ENCODE measurements at regions not wholly inside any gene's neighbourhood (a gene's known extent, or its start where the extent isn't known, plus 50 kb on each side); places are given as distances from the start of the nearest gene placed in this dataset.

DNA sequence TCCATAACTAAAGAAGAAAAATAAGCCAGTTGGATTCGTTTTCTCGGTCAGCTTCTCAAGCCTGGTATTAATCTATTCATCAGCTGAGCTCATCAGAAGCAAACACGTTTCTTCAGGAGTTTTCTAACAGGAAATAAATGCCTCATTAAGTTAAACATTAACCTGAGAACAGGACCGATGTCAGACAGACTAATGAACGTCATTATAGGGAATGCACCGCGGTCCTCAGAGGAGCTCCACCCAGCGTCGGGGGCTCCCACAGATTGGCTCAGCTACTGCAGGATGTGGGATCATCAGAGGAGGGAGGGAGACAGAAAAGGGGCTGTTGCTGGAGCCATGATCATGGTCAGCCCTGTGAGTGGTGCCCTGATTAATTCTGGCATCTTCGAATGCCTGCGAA is 615.4 kb downstream of the PTPRU start:
- no peaks in the 10 kb centered on the region for H3K9me3 ChIP-seq (replicated peaks)
- H3K4me1 ChIP-seq, result no peaks in the 10 kb centered on the region
- H3K4me3 ChIP-seq, result no peak overlapping the region
- DNase-seq, result no peak
- H3K36me3 ChIP-seq, result no peaks in the 10 kb centered on the region
- peaks cover 10% of the 10 kb centered on the region for H3K27me3 ChIP-seq
- H3K27ac ChIP-seq, result no peak overlapping the region

DNA sequence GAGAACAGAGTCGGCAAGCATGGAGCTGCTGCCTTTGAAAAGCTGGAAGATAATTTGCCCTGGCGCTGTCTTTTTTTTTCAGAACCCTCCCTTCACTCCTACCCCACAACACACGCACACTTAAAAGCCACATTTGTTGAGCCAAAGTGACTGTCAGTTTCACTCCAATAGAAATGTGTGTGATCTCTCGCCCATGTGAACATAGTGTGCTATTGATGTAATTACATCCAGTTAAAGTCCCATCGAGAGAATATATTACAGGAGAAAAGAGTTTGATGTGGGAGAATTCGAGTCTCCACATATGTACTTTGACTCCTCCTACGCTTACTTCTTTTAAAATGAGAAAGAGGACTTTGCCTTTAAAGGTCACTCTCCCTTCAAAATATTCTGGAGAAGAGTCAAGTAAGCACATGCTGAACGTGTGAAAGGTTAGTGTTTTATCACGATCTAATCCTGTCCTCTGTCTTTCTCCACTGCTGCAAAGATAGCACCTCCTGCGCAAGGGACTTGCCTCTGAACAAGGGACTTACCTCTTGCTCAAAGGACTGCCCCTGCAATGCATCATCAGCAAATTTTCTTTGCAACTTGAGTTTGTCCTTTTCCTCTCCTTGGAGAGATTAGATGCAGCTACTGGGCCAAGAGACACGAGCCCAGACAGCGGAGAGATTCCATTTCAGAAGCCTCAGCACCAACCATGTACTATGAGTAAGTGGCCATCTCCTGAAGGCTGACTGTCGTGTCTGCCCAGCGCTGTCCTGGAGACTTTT is 613.9 kb downstream of the PTPRU start:
- no peak for DNase-seq
- Histone ChIP-seq H3K27me3 (peaks cover 2% of the 10 kb centered on the region), H3K4me3 (no peak overlapping the region), H3K36me3 (no peaks in the 10 kb centered on the region), H3K9me3 (replicated peaks) (no peaks in the 10 kb centered on the region), H3K27ac (no peak overlapping the region), H3K4me1 (no peaks in the 10 kb centered on the region)

DNA sequence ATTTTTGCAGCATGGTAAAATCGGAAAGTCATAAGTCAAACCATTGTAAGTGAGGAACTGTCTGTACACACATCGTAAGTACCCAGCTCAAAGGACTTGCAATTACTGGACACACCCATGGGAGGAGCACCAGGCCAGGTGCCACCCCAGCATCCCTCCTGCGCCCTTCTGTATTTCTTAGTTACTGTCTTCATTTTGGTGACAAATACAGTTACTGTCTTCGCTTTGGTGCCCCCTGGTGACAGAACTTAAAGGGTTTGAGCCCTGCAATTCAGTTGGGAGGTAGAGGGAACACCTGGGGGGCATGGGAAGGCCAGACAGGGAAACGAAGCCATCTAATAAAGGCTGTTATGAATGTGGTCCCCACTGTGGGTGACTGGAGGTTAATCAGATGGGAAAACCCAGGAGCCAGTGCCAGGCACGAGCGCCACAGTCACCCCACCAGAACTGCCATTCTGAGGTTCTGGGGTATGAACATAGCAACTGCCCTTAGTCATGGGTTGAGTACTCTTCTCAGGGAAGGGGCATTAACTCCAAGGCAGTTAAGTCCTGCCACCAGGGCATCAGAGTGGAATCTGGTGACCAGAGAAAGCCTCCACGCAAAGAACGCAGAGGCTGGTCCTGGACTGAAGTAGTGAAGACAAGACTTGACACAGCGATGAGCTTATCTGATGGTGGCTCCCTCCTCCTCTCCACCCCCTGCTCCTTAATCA is 612.9 kb downstream of the PTPRU start:
- Histone ChIP-seq H3K27me3 (no peaks in the 10 kb centered on the region), H3K4me3 (no peak overlapping the region), H3K4me1 (no peaks in the 10 kb centered on the region), H3K36me3 (no peaks in the 10 kb centered on the region), H3K9me3 (replicated peaks) (no peaks in the 10 kb centered on the region), H3K27ac (no peak overlapping the region)
- peak; percentile 26 to 62 for DNase-seq

DNA sequence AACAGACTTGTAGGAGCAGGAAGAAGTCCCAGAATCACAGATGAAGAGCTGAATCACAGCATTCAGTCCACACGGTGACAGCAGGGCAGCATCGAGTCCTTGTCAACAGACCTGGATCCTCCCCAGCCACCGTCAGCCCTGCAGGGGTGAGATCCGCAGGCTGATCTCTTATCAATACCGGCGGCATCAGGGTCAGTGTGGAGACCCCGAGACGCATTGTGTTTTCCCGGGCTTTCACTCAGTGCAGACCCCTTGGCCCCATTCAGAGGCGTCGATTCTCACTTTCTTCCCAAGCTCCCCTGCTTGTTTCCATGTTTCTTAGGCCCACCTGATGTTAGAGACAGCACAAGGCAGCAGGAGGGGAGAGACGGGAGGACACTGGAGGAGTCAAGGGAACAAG is 609.6 kb downstream of the PTPRU start:
- no peak overlapping the region for H3K4me3 ChIP-seq
- no peaks in the 10 kb centered on the region for H3K27me3 ChIP-seq
- no peak overlapping the region for H3K27ac ChIP-seq
- DNase-seq, result no peak
- H3K9me3 ChIP-seq (replicated peaks), result peaks cover 8% of the 10 kb centered on the region; the same call in 1 of the 2 replicates
- H3K36me3 ChIP-seq, result no peaks in the 10 kb centered on the region
- no peaks in the 10 kb centered on the region for H3K4me1 ChIP-seq

DNA sequence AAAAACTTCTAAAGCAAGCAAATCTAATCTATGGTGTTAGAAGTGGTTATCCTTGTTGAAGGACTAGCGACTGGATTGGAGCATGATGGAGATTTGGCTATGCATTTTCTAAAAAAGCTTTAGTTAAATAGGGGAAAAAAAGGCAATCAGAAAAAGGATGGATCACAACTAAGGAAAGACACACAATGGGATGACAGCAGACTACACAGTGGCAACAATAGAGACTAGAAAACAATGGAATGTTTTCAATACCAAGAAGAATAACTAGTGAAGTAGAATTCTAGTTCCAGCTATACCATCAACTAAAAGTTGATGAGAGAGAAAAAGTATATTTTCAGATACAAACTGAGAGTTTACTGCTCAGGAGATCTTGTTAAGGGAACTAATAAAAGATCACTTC is 605.8 kb downstream of the PTPRU start:
- Histone ChIP-seq H3K9me3 (replicated peaks) (peaks cover 10% of the 10 kb centered on the region; the same call in 1 of the 2 replicates), H3K36me3 (no peaks in the 10 kb centered on the region), H3K27ac (no peak overlapping the region), H3K4me3 (no peak overlapping the region), H3K27me3 (no peaks in the 10 kb centered on the region), H3K4me1 (no peaks in the 10 kb centered on the region)
- no peak for DNase-seq

DNA sequence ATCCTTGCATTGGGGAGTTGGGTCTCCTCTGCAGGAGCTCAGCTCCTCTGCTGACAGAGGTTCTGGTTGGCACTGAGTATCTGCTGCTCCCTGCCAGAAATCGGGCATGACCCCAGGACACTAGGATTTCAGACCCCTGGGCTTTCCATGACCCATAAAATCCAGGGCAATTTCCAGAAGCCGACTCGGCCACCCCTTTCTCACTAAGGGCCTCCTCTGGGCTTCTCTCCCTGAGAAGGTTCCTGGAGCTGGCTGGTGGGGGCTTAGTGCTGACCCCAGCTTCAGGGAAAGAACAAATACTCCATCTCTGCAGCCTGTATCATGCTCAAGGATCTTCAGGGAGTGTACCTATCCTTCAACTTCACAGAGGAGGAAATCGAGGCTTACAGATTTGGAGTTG is 603.4 kb downstream of the PTPRU start:
- H3K9me3 ChIP-seq (replicated peaks), result peaks cover 10% of the 10 kb centered on the region; the same call in 1 of the 2 replicates
- no peak for DNase-seq
- H3K27ac ChIP-seq, result no peak overlapping the region
- H3K4me3 ChIP-seq, result no peak overlapping the region
- H3K27me3 ChIP-seq, result no peaks in the 10 kb centered on the region
- H3K4me1 ChIP-seq, result no peaks in the 10 kb centered on the region
- no peaks in the 10 kb centered on the region for H3K36me3 ChIP-seq

DNA sequence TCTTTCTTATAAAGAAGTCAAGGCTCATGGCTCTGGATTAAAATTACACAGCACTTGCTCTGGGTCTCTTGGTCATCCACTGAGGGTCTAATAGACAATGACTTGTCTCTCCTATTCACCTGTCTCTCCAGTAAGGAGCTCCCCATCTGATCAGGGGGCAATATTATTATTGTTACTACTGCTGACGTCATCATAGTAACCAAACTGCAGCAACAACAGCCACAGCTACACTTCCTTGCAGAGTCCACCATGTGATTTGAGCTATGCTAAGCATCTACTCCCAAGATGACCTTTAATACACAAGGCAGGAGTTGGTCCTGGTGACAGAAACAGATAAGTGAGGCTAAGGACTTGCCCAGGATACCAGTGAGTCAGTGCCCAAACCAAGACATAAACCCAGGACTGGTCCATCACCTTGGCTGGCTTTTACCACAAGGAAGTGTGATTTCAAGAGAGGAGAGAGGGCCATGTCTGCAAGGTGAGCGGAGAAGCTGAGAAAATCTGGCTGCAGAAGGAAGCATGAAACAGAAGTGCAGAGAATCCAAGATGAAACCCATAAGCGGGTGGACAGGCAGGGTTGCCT is 602.5 kb downstream of the PTPRU start:
- H3K9me3 ChIP-seq (replicated peaks), result peaks cover 10% of the 10 kb centered on the region; the same call in 1 of the 2 replicates
- no peak for DNase-seq
- no peak overlapping the region for H3K27ac ChIP-seq
- no peaks in the 10 kb centered on the region for H3K4me1 ChIP-seq
- no peaks in the 10 kb centered on the region for H3K36me3 ChIP-seq
- H3K27me3 ChIP-seq, result peaks cover 2% of the 10 kb centered on the region; the same call in 1 of the 2 replicates
- no peak overlapping the region for H3K4me3 ChIP-seq

DNA sequence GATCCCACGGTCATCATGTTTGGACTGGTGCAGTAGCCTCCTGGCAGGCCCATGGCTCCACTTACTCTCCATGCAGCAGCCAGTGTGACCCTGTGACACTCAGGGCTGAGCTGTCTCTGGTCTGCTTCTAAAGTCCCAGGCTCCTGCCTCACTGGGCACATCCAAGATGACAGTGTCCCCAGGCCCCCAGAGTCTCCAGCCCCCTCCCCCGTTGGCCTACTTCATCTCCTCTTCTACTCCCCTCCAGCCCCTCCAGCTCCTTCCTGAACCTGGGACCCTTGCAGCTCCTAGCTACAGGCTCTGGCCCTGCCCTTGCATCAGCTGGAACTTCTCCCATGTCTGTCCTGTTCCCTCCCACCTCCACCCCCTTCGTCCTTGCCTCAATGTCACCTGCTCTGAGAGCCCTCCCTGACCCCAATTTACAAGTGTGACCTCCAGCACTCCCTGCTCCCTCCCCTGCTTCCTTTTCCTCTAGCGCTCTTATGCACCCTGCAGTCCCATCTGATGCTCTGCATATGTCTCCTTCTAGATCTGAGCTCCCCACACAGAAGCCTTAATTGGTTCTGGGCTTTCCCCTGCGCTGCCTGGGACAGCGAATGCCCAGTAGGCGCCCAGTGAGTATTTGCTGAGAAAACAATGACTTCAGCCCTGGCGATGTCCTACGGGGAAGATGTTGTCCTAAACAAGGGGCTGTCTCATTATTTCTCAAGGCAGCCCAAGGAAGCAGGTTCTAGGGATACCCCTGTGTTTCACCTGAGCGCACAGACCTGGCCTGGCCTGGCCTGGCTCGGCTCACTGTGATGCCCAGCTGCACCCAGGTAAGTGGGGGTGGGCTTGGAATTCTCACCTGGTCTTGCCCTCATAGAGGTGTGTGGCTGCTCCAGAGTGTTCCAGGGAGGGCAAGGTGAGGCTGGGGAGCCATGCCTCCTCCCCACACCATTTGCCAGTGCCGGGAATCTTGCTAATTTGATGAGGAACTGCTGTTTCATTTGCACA is 600.6 kb downstream of the PTPRU start:
- Histone ChIP-seq H3K27ac (no peak overlapping the region), H3K4me1 (no peaks in the 10 kb centered on the region), H3K9me3 (replicated peaks) (0 out of 2 replicates have a peak, but pooled peaks cover 7% of the 10 kb centered on the region), H3K36me3 (no peaks in the 10 kb centered on the region), H3K27me3 (peaks cover 7% of the 10 kb centered on the region; the same call in 1 of the 2 replicates), H3K4me3 (no peak overlapping the region)
- DNase-seq, result no peak

DNA sequence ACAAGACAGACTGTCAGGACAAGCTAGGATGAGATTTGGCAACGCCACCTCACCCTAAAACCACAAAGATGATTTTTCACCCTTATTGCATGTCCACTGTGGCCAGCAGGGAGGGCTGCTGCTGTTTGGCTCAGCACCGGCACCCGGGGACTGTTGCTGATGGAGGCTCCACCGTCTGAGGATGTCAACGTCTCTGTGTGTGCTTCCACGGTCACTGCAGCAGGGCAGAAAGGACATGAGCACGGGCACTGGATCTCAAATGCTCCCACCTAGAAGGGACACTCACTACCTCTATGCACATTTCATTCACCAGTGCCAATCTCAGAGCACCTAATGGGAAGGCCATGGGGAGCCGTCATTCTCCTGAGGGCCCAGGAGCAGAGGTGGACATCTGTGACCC is 599.6 kb downstream of the PTPRU start:
- Histone ChIP-seq H3K27me3 (peaks cover 10% of the 10 kb centered on the region), H3K27ac (no peak overlapping the region), H3K4me3 (no peak overlapping the region), H3K4me1 (no peaks in the 10 kb centered on the region), H3K36me3 (no peaks in the 10 kb centered on the region), H3K9me3 (replicated peaks) (0 out of 2 replicates have a peak, but pooled peaks cover 1% of the 10 kb centered on the region)
- DNase-seq, result no peak

DNA sequence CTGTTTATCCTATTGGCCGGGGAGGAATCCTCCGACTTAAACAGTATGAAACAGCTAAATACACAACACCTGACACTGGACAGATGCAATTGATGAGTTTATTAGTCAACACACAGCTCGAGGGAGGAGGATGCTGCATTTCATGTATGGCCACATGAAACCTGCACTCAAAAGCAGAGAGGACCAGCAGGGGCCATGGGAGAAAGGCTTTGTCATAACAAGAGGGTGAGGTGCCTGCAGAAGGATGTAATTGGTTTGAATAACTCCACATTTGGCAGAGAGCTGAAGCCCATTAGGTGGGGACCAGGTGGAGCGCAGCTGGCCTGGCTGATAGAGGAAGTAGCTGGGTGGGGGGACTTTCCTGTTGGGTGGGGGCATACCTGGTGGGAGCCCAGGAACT is 599.1 kb downstream of the PTPRU start:
- H3K9me3 ChIP-seq (replicated peaks), result no peaks in the 10 kb centered on the region
- H3K27ac ChIP-seq, result no peak overlapping the region
- no peaks in the 10 kb centered on the region for H3K36me3 ChIP-seq
- H3K4me1 ChIP-seq, result no peaks in the 10 kb centered on the region
- no peak for DNase-seq
- peaks cover 12% of the 10 kb centered on the region for H3K27me3 ChIP-seq
- no peak overlapping the region for H3K4me3 ChIP-seq

DNA sequence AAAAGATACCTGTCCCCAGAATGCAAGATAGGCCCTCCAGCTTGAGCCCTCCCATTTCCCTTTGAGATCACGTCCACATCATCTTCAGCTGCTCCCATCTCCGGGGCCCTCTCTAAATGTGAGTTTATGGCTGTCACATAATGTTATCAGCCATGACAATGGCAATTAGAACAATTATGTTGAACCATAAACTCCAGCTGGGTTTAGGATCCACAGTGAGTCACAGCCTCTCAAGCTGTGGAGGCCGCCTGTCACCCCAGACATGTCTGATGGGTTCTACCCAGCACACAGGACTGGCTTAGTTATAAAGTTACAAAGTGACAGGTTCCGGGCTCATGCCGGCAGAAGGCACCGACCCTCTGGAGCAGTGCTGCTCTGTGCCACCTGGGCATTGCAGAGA is 597.3 kb downstream of the PTPRU start:
- H3K4me1 ChIP-seq, result no peaks in the 10 kb centered on the region
- no peaks in the 10 kb centered on the region for H3K36me3 ChIP-seq

DNA sequence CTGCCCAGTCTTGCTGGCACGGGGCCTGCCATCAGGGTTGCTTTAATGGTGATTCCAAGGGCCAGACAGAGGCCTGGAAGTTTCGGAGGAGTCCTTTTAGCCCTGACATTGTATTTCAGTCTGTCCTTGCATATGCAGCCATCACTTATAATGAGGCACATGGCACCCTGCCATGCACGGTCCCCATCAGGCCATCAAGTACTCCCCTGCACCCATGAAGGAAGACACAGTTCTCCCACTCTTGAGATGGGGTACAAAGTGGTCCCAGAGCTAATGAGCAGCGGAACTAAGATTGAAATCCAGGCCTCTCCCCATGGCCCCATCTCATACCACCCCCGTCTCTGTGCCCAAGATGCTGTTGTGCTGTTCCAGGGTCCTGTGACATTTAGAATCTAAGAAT is 596.6 kb downstream of the PTPRU start:
- DNase-seq, result no peak
- H3K4me1 ChIP-seq, result no peaks in the 10 kb centered on the region

More for the DNA sequence above, 597.3 kb downstream of the PTPRU start:
- DNase-seq, result no peak
- Histone ChIP-seq H3K9me3 (replicated peaks) (no peaks in the 10 kb centered on the region), H3K4me3 (no peak overlapping the region), H3K27me3 (peaks cover 15% of the 10 kb centered on the region), H3K27ac (no peak overlapping the region)

DNA sequence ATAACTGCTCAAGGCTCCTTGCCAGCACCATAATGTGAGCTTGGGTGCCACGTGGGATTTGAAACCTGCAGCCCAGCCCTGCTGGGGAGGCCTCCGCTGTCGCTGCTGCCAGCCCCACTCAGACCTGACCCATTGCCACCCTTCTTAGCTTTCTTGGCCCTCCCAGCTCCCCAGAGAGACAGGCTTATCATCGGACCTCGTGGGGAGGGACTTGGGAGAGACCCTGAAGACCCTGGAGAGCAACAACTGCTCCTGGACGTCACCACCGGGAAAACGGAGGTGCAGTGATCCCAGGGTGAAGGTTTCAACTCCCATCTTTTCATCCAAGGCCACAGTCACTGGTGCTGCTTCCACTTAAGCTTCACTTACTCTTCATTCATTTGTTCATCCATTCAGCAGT is 596.1 kb downstream of the PTPRU start:
- no peaks in the 10 kb centered on the region for H3K4me1 ChIP-seq
- no peaks in the 10 kb centered on the region for H3K36me3 ChIP-seq
- no peaks in the 10 kb centered on the region for H3K9me3 ChIP-seq (replicated peaks)
- H3K27me3 ChIP-seq, result peaks cover 15% of the 10 kb centered on the region
- no peak overlapping the region for H3K27ac ChIP-seq
- DNase-seq, result no peak
- no peak overlapping the region for H3K4me3 ChIP-seq

More for the DNA sequence above, 596.6 kb downstream of the PTPRU start:
- Histone ChIP-seq H3K27ac (no peak overlapping the region), H3K27me3 (peaks cover 15% of the 10 kb centered on the region), H3K36me3 (no peaks in the 10 kb centered on the region), H3K9me3 (replicated peaks) (no peaks in the 10 kb centered on the region), H3K4me3 (no peak overlapping the region)

DNA sequence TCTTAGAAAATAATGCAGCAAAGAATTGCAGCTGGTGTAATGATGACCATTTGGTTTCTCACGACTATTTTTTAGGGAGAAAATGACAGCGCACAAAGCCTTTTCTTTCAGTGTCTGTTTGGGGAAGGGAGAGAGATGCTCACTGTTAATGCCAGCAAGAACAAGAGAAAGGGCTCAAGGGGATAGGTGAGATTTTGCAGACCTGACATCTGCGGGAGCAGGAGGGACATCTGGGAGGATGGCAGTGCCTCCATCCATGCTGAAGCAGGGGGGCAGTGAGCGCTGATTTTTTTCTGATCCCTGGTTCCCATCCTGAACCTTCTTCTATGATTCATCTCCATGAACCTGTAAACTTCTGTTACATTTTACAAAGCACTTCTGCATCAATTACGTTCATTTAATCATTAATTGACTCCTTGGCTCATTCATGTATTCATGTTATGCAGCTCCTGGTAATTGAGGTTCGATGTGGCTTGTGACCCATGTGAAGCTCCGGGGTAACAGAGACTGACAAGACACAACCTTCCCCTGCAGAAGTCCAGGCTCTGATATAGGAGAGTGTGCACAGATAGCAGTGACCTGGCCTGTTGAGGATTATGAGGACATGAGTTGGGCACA is 595.3 kb downstream of the PTPRU start:
- H3K9me3 ChIP-seq (replicated peaks), result no peaks in the 10 kb centered on the region
- DNase-seq, result no peak
- no peaks in the 10 kb centered on the region for H3K36me3 ChIP-seq
- H3K4me1 ChIP-seq, result no peaks in the 10 kb centered on the region
- H3K4me3 ChIP-seq, result no peak overlapping the region
- peaks cover 15% of the 10 kb centered on the region for H3K27me3 ChIP-seq
- H3K27ac ChIP-seq, result no peak overlapping the region
